Mesendoderm (in vitro differentiated cells): ENCODE measurements at regions not wholly inside any gene's neighbourhood (a gene's known extent, or its start where the extent isn't known, plus 50 kb on each side); places are given as distances from the start of the nearest gene placed in this dataset.
"Not testable (repeated sequence)": the region's sequence is repeated elsewhere in the genome, so short reads cannot be mapped to it uniquely, and the experiment has no call there.

Experiments used
- DNase-seq: peaks from one replicate; pipeline ENCODE4 v3.0.0; 2013
- H2AK5ac ChIP-seq: 2 replicates; pipeline ENCODE4 v1.6.1; 2013; ENCODE audit warnings: low read length, inconsistent platforms
- H2BK120ac ChIP-seq: 2 replicates; pipeline ENCODE4 v1.6.1; 2013; ENCODE audit warnings: low read depth, mild to moderate bottlenecking, low read length, moderate library complexity, mixed read lengths
- H2BK15ac ChIP-seq: replicated peaks from 2 replicates; pipeline ENCODE4 v1.6.1; 2013; ENCODE audit warnings: low read depth, mild to moderate bottlenecking, moderate library complexity
- H2BK5ac ChIP-seq: 2 replicates; pipeline ENCODE4 v1.6.1; 2013; ENCODE audit warnings: low read length, inconsistent platforms
- H3K18ac ChIP-seq: 2 replicates; pipeline ENCODE4 v1.6.1; 2013; ENCODE audit warnings: mild to moderate bottlenecking, low read length, mixed read lengths
- H3K23ac ChIP-seq: one replicate; pipeline ENCODE4 v1.6.1; 2013; ENCODE audit warnings: low read length
- H3K27ac ChIP-seq: 2 replicates; pipeline ENCODE4 v1.5.1; 2013; ENCODE audit warnings: low read depth, mild to moderate bottlenecking, inconsistent platforms, low read length, moderate library complexity
- H3K27me3 ChIP-seq: 2 replicates; pipeline ENCODE4 v1.6.1; 2013; ENCODE audit warnings: low read length, control low read depth, mild to moderate bottlenecking, inconsistent platforms; ENCODE audit not compliant: insufficient read depth, poor library complexity
- H3K36me3 ChIP-seq: 2 replicates; pipeline ENCODE4 v1.6.1; 2013; ENCODE audit warnings: low read length, inconsistent platforms; ENCODE audit not compliant: control insufficient read depth, insufficient read depth
- H3K4ac ChIP-seq: one replicate; pipeline ENCODE4 v1.6.1; 2013; ENCODE audit warnings: low read depth, mild to moderate bottlenecking, low read length, moderate library complexity
- H3K4me1 ChIP-seq: 2 replicates; pipeline ENCODE4 v1.6.1; 2013; ENCODE audit warnings: low read depth, low read length, inconsistent platforms; ENCODE audit not compliant: control insufficient read depth
- H3K4me2 ChIP-seq: 2 replicates; pipeline ENCODE4 v1.6.1; 2013; ENCODE audit warnings: low read length
- H3K4me3 ChIP-seq: 2 replicates; pipeline ENCODE4 v1.5.1; 2013; ENCODE audit warnings: mild to moderate bottlenecking, low read length
- H3K56ac ChIP-seq: one replicate; pipeline ENCODE4 v1.6.1; 2013; ENCODE audit warnings: low read length
- H3K79me1 ChIP-seq: 2 replicates; pipeline ENCODE4 v1.6.1; 2013; ENCODE audit warnings: low read length, inconsistent platforms
- H3K79me2 ChIP-seq: 2 replicates; pipeline ENCODE4 v1.6.1; 2013; ENCODE audit warnings: mild to moderate bottlenecking, low read length; ENCODE audit not compliant: control insufficient read depth, insufficient read depth
- H3K9ac ChIP-seq: 2 replicates; pipeline ENCODE4 v1.6.1; 2013; ENCODE audit warnings: low read length, inconsistent platforms
- H4K5ac ChIP-seq: one replicate; pipeline ENCODE4 v1.6.1; 2013; ENCODE audit warnings: low read length
- H4K8ac ChIP-seq: one replicate; pipeline ENCODE4 v1.6.1; 2013; ENCODE audit warnings: low read depth, mild to moderate bottlenecking, control low read depth, low read length, moderate library complexity
- WGBS: extraction: QIAGEN DNeasy Blood & Tissue Kit; methylation state at CpG from one replicate; pipeline ENCODE4 v1.1.7; 2013; ENCODE audit warnings: low lambda C conversion rate, missing lambda C conversion rate; ENCODE audit not compliant: insufficient coverage; ENCODE audit errors: extremely low coverage; 5-methylcytosine and 5-hydroxymethylcytosine counted together

- H3K23ac ChIP-seq, H3K27ac ChIP-seq, DNase-seq, H3K36me3 ChIP-seq, H2BK15ac ChIP-seq, H3K27me3 ChIP-seq, H2AK5ac ChIP-seq, H2BK120ac ChIP-seq, H4K8ac ChIP-seq, H3K9ac ChIP-seq, H3K18ac ChIP-seq, H3K4ac ChIP-seq, H3K56ac ChIP-seq, H3K79me2 ChIP-seq, H3K4me3 ChIP-seq, H2BK5ac ChIP-seq, H4K5ac ChIP-seq, H3K4me2 ChIP-seq, H3K4me1 ChIP-seq, H3K79me1 ChIP-seq: not testable (repeated sequence)
- WGBS, result no CpG with 5 or more reads among the region's 2 CpGs
These were observed 159.9 kb upstream of the NBPF19 start for GRCh38 chr1:149314921-149315320.

- H3K27me3 ChIP-seq, H3K9ac ChIP-seq, H4K5ac ChIP-seq, H2BK15ac ChIP-seq, H2BK5ac ChIP-seq, H3K18ac ChIP-seq, H3K4ac ChIP-seq, H2BK120ac ChIP-seq, H3K4me2 ChIP-seq, H3K79me1 ChIP-seq, H3K23ac ChIP-seq, H2AK5ac ChIP-seq, DNase-seq, H4K8ac ChIP-seq, H3K4me3 ChIP-seq, H3K4me1 ChIP-seq, H3K36me3 ChIP-seq, H3K56ac ChIP-seq, H3K79me2 ChIP-seq, H3K27ac ChIP-seq: not testable (repeated sequence)
- no CpG with 5 or more reads among the region's 48 CpGs for WGBS
These were observed 153.7 kb upstream of the NBPF19 start for GRCh38 chr1:149320971-149321731.

GRCh38 chr1:149321732-149322016 is 153.2 kb upstream of the NBPF19 start:
- H3K23ac ChIP-seq, H2BK15ac ChIP-seq, H2BK120ac ChIP-seq, DNase-seq, H2AK5ac ChIP-seq, H3K4ac ChIP-seq, H3K36me3 ChIP-seq, H3K4me2 ChIP-seq, H2BK5ac ChIP-seq, H4K8ac ChIP-seq, H3K79me1 ChIP-seq, H3K9ac ChIP-seq, H3K4me3 ChIP-seq, H3K27me3 ChIP-seq, H3K79me2 ChIP-seq, H3K18ac ChIP-seq, H3K56ac ChIP-seq, H3K27ac ChIP-seq, H3K4me1 ChIP-seq, H4K5ac ChIP-seq: not testable (repeated sequence)
- no CpG with 5 or more reads among the region's 12 CpGs for WGBS

- not testable (repeated sequence) for H3K4ac ChIP-seq, H3K4me3 ChIP-seq, H3K79me2 ChIP-seq, H3K18ac ChIP-seq, H4K8ac ChIP-seq, H4K5ac ChIP-seq, H3K23ac ChIP-seq, H3K9ac ChIP-seq, H2AK5ac ChIP-seq, H3K27me3 ChIP-seq, H3K36me3 ChIP-seq, H2BK5ac ChIP-seq, H3K27ac ChIP-seq, H2BK15ac ChIP-seq, H3K4me1 ChIP-seq, H2BK120ac ChIP-seq, DNase-seq, H3K79me1 ChIP-seq, H3K56ac ChIP-seq, H3K4me2 ChIP-seq
These were observed 144.8 kb upstream of the NBPF19 start for GRCh38 chr1:149330081-149330335.

- not testable (repeated sequence) for DNase-seq, H2BK120ac ChIP-seq, H3K18ac ChIP-seq, H2AK5ac ChIP-seq, H3K56ac ChIP-seq, H4K5ac ChIP-seq, H3K79me1 ChIP-seq, H3K4me3 ChIP-seq, H2BK15ac ChIP-seq, H3K4me1 ChIP-seq, H3K9ac ChIP-seq, H3K27ac ChIP-seq, H3K79me2 ChIP-seq, H3K36me3 ChIP-seq, H3K4me2 ChIP-seq, H3K23ac ChIP-seq, H3K27me3 ChIP-seq, H3K4ac ChIP-seq, H4K8ac ChIP-seq, H2BK5ac ChIP-seq
- no CpG with 5 or more reads among the region's 2 CpGs for WGBS
These were observed 138.8 kb upstream of the NBPF19 start for GRCh38 chr1:149336082-149336481.

GRCh38 chr1:149338221-149338691 is 136.6 kb upstream of the NBPF19 start:
- not testable (repeated sequence) for H3K4me2 ChIP-seq, H4K5ac ChIP-seq, H3K79me1 ChIP-seq, H3K4me1 ChIP-seq, H3K79me2 ChIP-seq, H3K27me3 ChIP-seq, H3K18ac ChIP-seq, H2BK120ac ChIP-seq, H2BK5ac ChIP-seq, H2AK5ac ChIP-seq, H4K8ac ChIP-seq, H3K23ac ChIP-seq, H3K27ac ChIP-seq, H3K56ac ChIP-seq, H3K9ac ChIP-seq, H3K4me3 ChIP-seq, DNase-seq, H2BK15ac ChIP-seq, H3K36me3 ChIP-seq, H3K4ac ChIP-seq
- WGBS, result no CpG with 5 or more reads among the region's 18 CpGs
